ENCODE measurements at regions not wholly inside any gene's neighbourhood (a gene's known extent, or its start where the extent isn't known, plus 50 kb on each side); places are given as distances from the start of the nearest gene placed in this dataset.

DNA sequence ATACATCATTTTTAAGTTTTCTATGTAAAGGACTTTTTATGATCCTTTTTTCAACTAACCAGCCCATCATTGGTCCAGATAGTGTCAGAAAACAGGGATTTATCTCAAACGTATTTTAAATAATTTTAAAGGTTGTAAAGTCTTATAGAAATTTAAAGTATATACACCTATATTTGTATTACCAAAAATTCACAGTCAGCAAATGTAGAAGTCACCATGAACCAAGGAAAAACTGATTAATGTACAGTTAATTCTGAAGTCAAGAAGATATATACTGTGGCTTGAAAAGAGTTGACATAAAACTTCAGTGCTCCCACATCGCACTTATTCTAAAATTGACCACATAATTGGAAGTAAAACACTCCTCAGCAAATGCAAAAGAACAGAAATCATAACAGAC is 52.4 kb upstream of the MAP2 start:
- peaks cover 22% of the 10 kb centered on the region for H3K4me1 ChIP-seq (ENCODE audit: control insufficient read depth, insufficient read depth, low read length)
- H3K4me3 ChIP-seq (ENCODE audit: low read depth in 2 of 2, low read length in 2 of 2) = no peak overlapping the region
- intact Hi-C loops (cut with micrococcal nuclease; ENCODE audit: unreplicated experiment) (no loop called here), in situ Hi-C loops (cut with HindIII; ENCODE audit: low pct_unique_long_range_greater_than_20kb, low sequenced_read_pairs) (no loop called here)
- no peak for DNase-seq (ENCODE audit: low read depth, low spot score)
- no peaks in the 10 kb centered on the region for H3K36me3 ChIP-seq (ENCODE audit: control insufficient read depth, insufficient read depth, low read length)
- no peaks in the 10 kb centered on the region for H3K27me3 ChIP-seq (ENCODE audit: control insufficient read depth, insufficient read depth, low read length)
- H3K9me3 ChIP-seq (ENCODE audit: control insufficient read depth, insufficient read depth, low read depth, low read length) = peaks cover 26% of the 10 kb centered on the region; the same call in 1 of the 2 replicates
- CTCF ChIA-PET = no interaction called here
- no peak for TF ChIP-seq REST (IDR thresholded peaks at IDR 0.05; ENCODE audit: insufficient read depth in 1 of 2, low read depth in 2 of 2, low read length in 1 of 2)
- no peak for TF ChIP-seq POLR2AphosphoS5 (IDR thresholded peaks at IDR 0.05; ENCODE audit: low read depth, low read length)
- no peak for TF ChIP-seq CTCF (IDR thresholded peaks at IDR 0.05)
- no peak for TF ChIP-seq TCF7L2 (IDR thresholded peaks at IDR 0.05; ENCODE audit: low read depth, low read length)
- no peak for TF ChIP-seq SIN3A (IDR thresholded peaks at IDR 0.05; ENCODE audit: borderline replicate concordance, insufficient read depth, low read depth, low read length)
- H3K27ac ChIP-seq (ENCODE audit: low read length) = peak overlapping the region; percentile 98; the same call in 1 of the 2 replicates
- ATAC-seq = no peak
- POLR2A ChIA-PET = no interaction called here
- BruUV-seq (replicated peaks) = no TSS peak
